Neural crest cell (in vitro differentiated cells): ENCODE measurements at regions not wholly inside any gene's neighbourhood (a gene's known extent, or its start where the extent isn't known, plus 50 kb on each side); places are given as distances from the start of the nearest gene placed in this dataset.

Experiments used
- DNase-seq: peaks from one replicate; pipeline ENCODE4 v3.0.0; 2021; ENCODE audit warnings: low read depth, mixed read lengths, low spot score
- H3K27ac Mint-ChIP-seq: one replicate; pipeline ENCODE4 v1.8.0; 2021; ENCODE audit warnings: mild to moderate bottlenecking, mixed read lengths; ENCODE audit not compliant: unreplicated experiment
- H3K27me3 Mint-ChIP-seq: 2 replicates; pipeline ENCODE4 v1.8.0; 2021; ENCODE audit warnings: low read depth, mild to moderate bottlenecking, mixed read lengths
- H3K36me3 Mint-ChIP-seq: 2 replicates; pipeline ENCODE4 v1.8.0; 2021; ENCODE audit warnings: low read depth, mild to moderate bottlenecking, mixed read lengths
- H3K4me1 Mint-ChIP-seq: 2 replicates; pipeline ENCODE4 v1.8.0; 2021; ENCODE audit warnings: mixed read lengths
- H3K4me3 Mint-ChIP-seq: one replicate; pipeline ENCODE4 v1.8.0; 2021; ENCODE audit warnings: mild to moderate bottlenecking, mixed read lengths
- H3K9me3 Mint-ChIP-seq: 2 replicates; pipeline ENCODE4 v1.8.0; 2021; ENCODE audit warnings: mixed read lengths
- CTCF ChIP-seq: fragments of 200-600 bp; sonication (generic); conservative IDR thresholded peaks from 2 replicates; pipeline ENCODE4 v1.5.0; 2021; ENCODE audit warnings: antibody characterized with exemption, mild to moderate bottlenecking

- Mint-ChIP-seq H3K4me1 (no peaks in the 10 kb centered on the region), H3K36me3 (no peaks in the 10 kb centered on the region), H3K9me3 (peaks cover 4% of the 10 kb centered on the region), H3K4me3 (no peak overlapping the region), H3K27ac (no peak overlapping the region), H3K27me3 (no peaks in the 10 kb centered on the region)
- TF ChIP-seq CTCF = no peak
- DNase-seq = no peak
Observed at GRCh38 chr21:26784974-26785373, 60.2 kb downstream of the ADAMTS1 start.

GRCh38 chr21:26783466-26784195 is 61.6 kb downstream of the ADAMTS1 start:
- no peak for TF ChIP-seq CTCF
- DNase-seq = no peak
- Mint-ChIP-seq H3K27me3 (no peaks in the 10 kb centered on the region), H3K4me1 (no peaks in the 10 kb centered on the region), H3K27ac (no peak overlapping the region), H3K36me3 (no peaks in the 10 kb centered on the region), H3K9me3 (peaks cover 4% of the 10 kb centered on the region), H3K4me3 (no peak overlapping the region)

GRCh38 chr21:26782747-26783146 is 62.5 kb downstream of the ADAMTS1 start:
- no peak overlapping the region for H3K27ac Mint-ChIP-seq
- TF ChIP-seq CTCF = no peak

GRCh38 chr21:26782331-26782730 is 62.9 kb downstream of the ADAMTS1 start:
- Mint-ChIP-seq H3K27ac (no peak overlapping the region), H3K4me1 (no peaks in the 10 kb centered on the region), H3K4me3 (no peak overlapping the region), H3K9me3 (peaks cover 4% of the 10 kb centered on the region), H3K27me3 (no peaks in the 10 kb centered on the region), H3K36me3 (no peaks in the 10 kb centered on the region)
- no peak for TF ChIP-seq CTCF
- no peak for DNase-seq

More at GRCh38 chr21:26782747-26783146, 62.5 kb downstream of the ADAMTS1 start:
- Mint-ChIP-seq H3K9me3 (peaks cover 4% of the 10 kb centered on the region), H3K36me3 (no peaks in the 10 kb centered on the region), H3K27me3 (no peaks in the 10 kb centered on the region), H3K4me1 (no peaks in the 10 kb centered on the region), H3K4me3 (no peak overlapping the region)
- no peak for DNase-seq

- TF ChIP-seq CTCF = no peak
- Mint-ChIP-seq H3K36me3 (no peaks in the 10 kb centered on the region), H3K9me3 (peaks cover 4% of the 10 kb centered on the region), H3K27me3 (no peaks in the 10 kb centered on the region), H3K27ac (no peak overlapping the region), H3K4me1 (no peaks in the 10 kb centered on the region), H3K4me3 (no peak overlapping the region)
- DNase-seq = no peak
Observed at GRCh38 chr21:26781331-26781730, 63.9 kb downstream of the ADAMTS1 start.
